Smooth muscle cell (in vitro differentiated cells): ENCODE measurements at regions not wholly inside any gene's neighbourhood (a gene's known extent, or its start where the extent isn't known, plus 50 kb on each side); places are given as distances from the start of the nearest gene placed in this dataset.

Experiments used
- DNase-seq: peaks from one replicate; lab custom pipeline; 2025; ENCODE audit not compliant: unreplicated experiment; lab: John Stamatoyannopoulos, UW
- H2AFZ ChIP-seq: fragments of 200-600 bp; sonication (generic); 2 replicates; pipeline ENCODE4 v1.6.0; 2016; ENCODE audit warnings: antibody characterized with exemption, low read depth, mild to moderate bottlenecking
- H3F3A ChIP-seq: fragments of 200-600 bp; sonication (generic); 2 replicates; pipeline ENCODE4 v1.6.0; 2017; ENCODE audit warnings: antibody characterized with exemption, low read depth
- H3K27ac ChIP-seq: fragments of 200-600 bp; sonication (generic); 2 replicates; pipeline ENCODE4 v1.5.1; 2016; ENCODE audit warnings: low read depth, mild to moderate bottlenecking
- H3K27me3 ChIP-seq: fragments of 200-600 bp; sonication (generic); 2 replicates; pipeline ENCODE4 v1.6.1; 2016; ENCODE audit warnings: low read depth, mild to moderate bottlenecking
- H3K36me3 ChIP-seq: fragments of 200-600 bp; sonication (generic); 2 replicates; pipeline ENCODE4 v1.5.1; 2016; ENCODE audit warnings: low read depth
- H3K4me1 ChIP-seq: fragments of 200-600 bp; sonication (generic); 2 replicates; pipeline ENCODE4 v1.5.1; 2016; ENCODE audit warnings: low read depth
- H3K4me2 ChIP-seq: fragments of 200-600 bp; sonication (generic); 2 replicates; pipeline ENCODE4 v1.6.0; 2016; ENCODE audit warnings: mild to moderate bottlenecking
- H3K4me3 ChIP-seq: fragments of 200-600 bp; sonication (generic); 2 replicates; pipeline ENCODE4 v1.5.1; 2016; ENCODE audit warnings: mild to moderate bottlenecking
- H3K79me2 ChIP-seq: fragments of 200-600 bp; sonication (generic); 2 replicates; pipeline ENCODE4 v1.6.0; 2016; ENCODE audit warnings: low read depth, mild to moderate bottlenecking
- H3K9ac ChIP-seq: fragments of 200-600 bp; sonication (generic); 2 replicates; pipeline ENCODE4 v1.6.0; 2016; ENCODE audit warnings: low read depth
- H3K9me3 ChIP-seq: fragments of 200-600 bp; sonication (generic); replicated peaks from 2 replicates; pipeline ENCODE4 v1.5.1; 2016; ENCODE audit warnings: low read depth
- H4K20me1 ChIP-seq: fragments of 200-600 bp; sonication (generic); 2 replicates; pipeline ENCODE4 v1.6.0; 2016; ENCODE audit warnings: low read depth
- CTCF ChIP-seq: fragments of 200-600 bp; sonication (generic); IDR thresholded peaks from 2 replicates; pipeline ENCODE4 v1.5.1; 2017; ENCODE audit warnings: borderline replicate concordance, mild to moderate bottlenecking, antibody characterized with exemption; ENCODE audit not compliant: insufficient read depth, poor library complexity, severe bottlenecking
- WGBS: methylation state at CpG from one replicate; pipeline ENCODE4 v1.1.7; 2016; ENCODE audit warnings: low lambda C conversion rate; 5-methylcytosine and 5-hydroxymethylcytosine counted together

GRCh38 chr3:157573780-157574378 lies 70.7 kb upstream of the VEPH1 start:
- 67% methylated on average over 1 of the region's 1 CpG for WGBS
- H3K79me2 ChIP-seq, result no peaks in the 10 kb centered on the region
- H3K4me2 ChIP-seq, result peak overlapping the region; percentile 52
- no peak for DNase-seq
- peak overlapping the region; percentile 53 for H3K27ac ChIP-seq
- no peak overlapping the region for H3K9ac ChIP-seq
- H3K36me3 ChIP-seq, result no peaks in the 10 kb centered on the region
- peak overlapping the region; percentile 2 for H3K4me3 ChIP-seq
- no peaks in the 10 kb centered on the region for H3K4me1 ChIP-seq
- no peak for TF ChIP-seq CTCF
- H3K27me3 ChIP-seq, result peaks cover 14% of the 10 kb centered on the region
- H3K9me3 ChIP-seq, result no peaks in the 10 kb centered on the region
- peaks cover 12% of the 10 kb centered on the region for H3F3A ChIP-seq
- no peak overlapping the region for H2AFZ ChIP-seq
- no peaks in the 10 kb centered on the region for H4K20me1 ChIP-seq

GRCh38 chr3:157573281-157573680 lies 70.1 kb upstream of the VEPH1 start:
- Histone ChIP-seq H3K79me2 (no peaks in the 10 kb centered on the region), H3K27me3 (peaks cover 14% of the 10 kb centered on the region), H3K36me3 (no peaks in the 10 kb centered on the region), H3K4me1 (no peaks in the 10 kb centered on the region), H3K9ac (no peak overlapping the region), H3K27ac (peak overlapping the region; percentile 53), H3K9me3 (no peaks in the 10 kb centered on the region), H2AFZ (no peak overlapping the region), H3F3A (peaks cover 12% of the 10 kb centered on the region), H3K4me3 (no peak overlapping the region), H4K20me1 (no peaks in the 10 kb centered on the region), H3K4me2 (peak overlapping the region; percentile 52)
- TF ChIP-seq CTCF, result no peak
- DNase-seq, result no peak
- WGBS, result 14% methylated on average over 1 of the region's 1 CpG

- H3F3A ChIP-seq, result peaks cover 12% of the 10 kb centered on the region
- H3K4me3 ChIP-seq, result no peak overlapping the region
- no peaks in the 10 kb centered on the region for H3K36me3 ChIP-seq
- H3K9ac ChIP-seq, result no peak overlapping the region
- no peaks in the 10 kb centered on the region for H3K9me3 ChIP-seq
- peak; percentile 88 for TF ChIP-seq CTCF
- peak overlapping the region; percentile 37 for H3K4me2 ChIP-seq
- H3K27me3 ChIP-seq, result peaks cover 14% of the 10 kb centered on the region
- DNase-seq, result no peak
- H3K79me2 ChIP-seq, result no peaks in the 10 kb centered on the region
- no peak overlapping the region for H2AFZ ChIP-seq
- H3K27ac ChIP-seq, result peak overlapping the region; percentile 53
- H4K20me1 ChIP-seq, result no peaks in the 10 kb centered on the region
- WGBS, result 39% methylated on average over 8 of the region's 8 CpGs
- H3K4me1 ChIP-seq, result no peaks in the 10 kb centered on the region
Measured at GRCh38 chr3:157572559-157573270, 69.5 kb upstream of the VEPH1 start.
